Stimulated activated CD8-positive, alpha-beta memory T cell treated with anti-CD3 and anti-CD28 coated beads, Interleukin-4, amount 100 ng/mL, for 4 hours (primary cell): ENCODE measurements at regions not wholly inside any gene's neighbourhood (a gene's known extent, or its start where the extent isn't known, plus 50 kb on each side); places are given as distances from the start of the nearest gene placed in this dataset.

Experiments
- DNase-seq, 2 donors: peaks; one replicate each; pipeline ENCODE4 v3.0.0-alpha.2; 2020; ENCODE audit warnings: low read depth in 2 of 2, low spot score in 1 of 2

- no peak for DNase-seq
These were observed 186.2 kb downstream of the REEP3 start for GRCh38 chr10:63707254-63707910.

DNA sequence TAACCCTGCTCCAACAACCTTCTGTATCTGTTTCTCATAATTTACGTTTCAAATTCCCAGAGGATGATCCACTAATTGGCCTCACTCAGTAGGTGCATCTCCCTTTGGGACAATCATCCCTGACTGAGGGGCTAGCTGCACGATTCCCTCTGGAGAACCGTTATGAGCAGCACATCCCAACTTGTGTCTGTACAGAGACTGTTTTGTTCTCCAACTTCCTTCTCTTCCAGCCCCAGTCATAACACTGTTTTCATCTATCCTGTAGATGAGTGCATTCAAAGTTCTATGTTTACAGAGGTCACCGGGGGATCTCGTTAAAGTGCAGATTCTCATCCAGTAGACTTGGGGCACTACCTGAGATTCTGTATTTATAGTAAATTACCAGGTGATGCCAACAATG lies 187.2 kb downstream of the REEP3 start:
- DNase-seq: no peak

GRCh38 chr10:63710703-63711102 lies 189.5 kb downstream of the REEP3 start:
- DNase-seq: no peak

- DNase-seq: no peak
These were observed 190.2 kb downstream of the REEP3 start for GRCh38 chr10:63711361-63711760.

- DNase-seq: no peak
These were observed 190.9 kb downstream of the REEP3 start for GRCh38 chr10:63711867-63712716.

DNA sequence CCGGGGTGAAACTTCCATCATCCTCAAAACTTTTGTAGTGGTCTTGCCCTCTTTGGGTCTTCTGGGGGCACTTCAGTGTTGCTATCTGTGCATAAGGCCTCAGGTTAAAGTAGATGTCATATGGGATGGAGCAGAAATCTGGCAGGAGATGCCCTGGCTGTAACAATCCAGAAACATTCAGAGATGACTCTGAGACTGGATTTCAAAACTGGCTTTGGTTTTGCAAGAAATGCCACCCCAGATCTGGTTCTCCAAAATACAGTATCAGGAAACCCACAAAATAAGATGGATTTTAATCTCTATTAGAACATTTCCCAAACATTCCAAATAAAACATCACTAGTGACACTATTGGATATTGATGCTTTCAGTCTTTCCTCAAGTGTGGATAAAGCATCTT lies 191.5 kb downstream of the REEP3 start:
- no peak for DNase-seq

GRCh38 chr10:63713191-63714144 lies 192.3 kb downstream of the REEP3 start:
- DNase-seq: no peak

DNA sequence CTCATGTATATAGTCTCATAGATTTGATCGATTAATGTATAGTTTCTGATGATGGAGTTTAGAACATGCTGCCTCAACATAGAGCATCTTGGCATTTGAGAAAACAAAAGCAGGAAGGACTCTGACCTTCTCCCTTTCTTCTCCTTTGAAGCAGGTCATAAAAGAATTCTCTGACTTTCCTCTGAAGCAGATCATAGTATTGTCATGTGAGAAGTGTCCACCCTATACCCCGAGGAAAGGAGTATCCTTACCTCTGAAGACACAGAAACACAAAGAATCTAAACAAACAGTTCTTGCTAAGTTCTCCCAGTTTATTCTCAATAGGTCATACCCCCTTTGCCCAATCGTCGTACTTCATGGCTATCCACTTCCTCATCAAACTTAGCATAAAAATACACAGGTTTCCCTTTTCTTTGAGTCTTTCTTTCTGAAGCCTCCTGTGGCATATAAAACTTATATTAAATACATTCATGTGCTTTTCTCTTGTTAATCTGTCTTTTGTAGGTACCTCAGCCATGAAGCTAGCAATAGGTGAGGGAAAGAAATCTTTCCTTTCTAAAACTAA lies 194.9 kb downstream of the REEP3 start:
- no peak for DNase-seq

DNA sequence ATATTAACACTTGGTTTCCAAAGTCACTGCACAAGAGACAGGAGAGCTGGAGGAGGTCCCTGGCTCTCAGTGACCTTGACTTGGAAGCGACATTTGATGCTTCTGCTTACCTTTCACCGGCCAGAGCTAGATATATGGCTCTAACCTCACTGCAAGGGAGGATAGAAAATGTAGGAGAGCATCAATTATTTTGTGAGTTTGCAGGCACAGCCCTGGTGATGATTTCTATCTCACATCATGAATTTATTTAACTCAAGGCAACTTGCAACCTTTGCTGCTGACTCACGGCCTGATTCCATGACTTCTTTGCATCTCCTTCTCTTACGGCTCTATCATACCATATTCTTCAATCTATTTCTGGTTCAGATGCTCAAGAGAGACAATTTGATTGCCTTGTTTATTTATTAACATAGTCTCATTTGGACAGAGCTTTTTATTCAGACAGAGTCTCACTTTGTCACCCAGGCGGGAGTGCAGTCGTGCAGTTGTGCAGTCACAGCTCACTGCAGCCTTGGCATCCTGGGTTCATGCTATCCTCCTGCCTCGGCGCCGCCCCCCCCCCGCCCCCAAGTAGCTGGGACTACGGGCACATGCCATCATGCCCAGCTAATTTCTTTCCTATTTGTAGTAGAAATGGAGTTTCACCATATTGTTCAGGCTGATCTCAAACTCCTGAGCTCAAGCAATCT lies 196.0 kb downstream of the REEP3 start:
- DNase-seq: no peak

DNA sequence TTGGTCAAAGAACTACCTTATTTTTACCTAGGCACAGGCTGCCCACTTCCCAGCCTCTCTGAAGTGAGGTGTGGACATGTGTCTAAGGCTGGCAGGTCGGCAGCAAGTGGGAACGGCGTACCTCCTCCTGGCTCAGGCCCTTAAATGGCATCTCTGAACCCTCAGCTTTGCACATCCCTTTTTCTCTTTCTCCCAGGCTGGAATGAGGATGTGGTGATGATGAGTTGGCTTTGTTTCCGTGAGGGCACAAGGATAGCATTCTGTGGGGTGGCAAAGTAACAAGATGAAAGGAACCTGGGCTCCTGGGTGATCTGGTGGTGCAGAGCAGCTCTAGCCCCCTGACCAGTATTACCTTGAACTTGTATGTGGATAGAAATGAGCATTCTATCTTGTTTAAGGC lies 196.8 kb downstream of the REEP3 start:
- no peak for DNase-seq

DNA sequence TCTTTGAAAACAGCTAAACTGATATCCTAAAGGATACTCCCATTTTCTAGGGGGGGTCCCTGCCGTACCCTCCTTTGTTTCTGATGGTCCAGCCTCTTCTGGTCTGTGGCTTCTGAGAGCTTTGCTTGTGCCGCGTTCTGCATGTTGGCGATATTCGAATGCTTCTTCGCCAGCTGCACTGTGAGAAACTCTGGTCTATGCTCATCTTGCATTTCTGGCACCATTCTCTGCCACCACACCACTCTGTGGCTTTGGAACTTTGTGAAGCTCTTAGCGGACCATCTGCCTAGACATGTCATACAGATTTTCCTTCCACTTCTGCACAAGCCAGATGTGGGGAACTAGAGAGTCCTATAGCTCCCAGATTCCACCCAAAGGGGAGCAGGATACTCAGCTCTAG lies 197.2 kb downstream of the REEP3 start:
- no peak for DNase-seq

- no peak for DNase-seq
These were observed 198.1 kb downstream of the REEP3 start for GRCh38 chr10:63719226-63719856.

DNA sequence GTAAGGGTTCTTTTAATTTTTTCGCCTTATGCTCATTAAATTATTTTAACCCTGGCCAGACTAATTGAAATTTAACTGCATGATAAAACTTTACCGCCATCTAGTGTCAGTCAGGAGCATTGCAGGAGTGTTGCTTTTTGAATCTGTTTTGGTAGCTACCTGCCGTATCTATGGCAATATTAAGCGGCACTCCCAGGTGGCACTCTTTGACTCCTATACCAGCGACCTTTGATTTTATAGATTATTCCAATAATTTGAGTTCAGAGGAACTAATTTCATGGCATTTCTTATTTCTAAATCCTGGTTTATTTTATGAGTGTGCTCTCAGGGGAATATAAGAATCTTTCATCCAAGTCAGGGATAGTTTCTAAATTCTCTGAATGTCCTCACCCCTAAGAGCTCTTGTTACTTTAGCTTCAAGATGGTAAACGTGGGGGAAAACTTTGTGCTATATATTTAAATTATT lies 198.9 kb downstream of the REEP3 start:
- peak; percentile 7 to 16 for DNase-seq

- DNase-seq: no peak
These were observed 199.5 kb downstream of the REEP3 start for GRCh38 chr10:63720676-63721075.

DNA sequence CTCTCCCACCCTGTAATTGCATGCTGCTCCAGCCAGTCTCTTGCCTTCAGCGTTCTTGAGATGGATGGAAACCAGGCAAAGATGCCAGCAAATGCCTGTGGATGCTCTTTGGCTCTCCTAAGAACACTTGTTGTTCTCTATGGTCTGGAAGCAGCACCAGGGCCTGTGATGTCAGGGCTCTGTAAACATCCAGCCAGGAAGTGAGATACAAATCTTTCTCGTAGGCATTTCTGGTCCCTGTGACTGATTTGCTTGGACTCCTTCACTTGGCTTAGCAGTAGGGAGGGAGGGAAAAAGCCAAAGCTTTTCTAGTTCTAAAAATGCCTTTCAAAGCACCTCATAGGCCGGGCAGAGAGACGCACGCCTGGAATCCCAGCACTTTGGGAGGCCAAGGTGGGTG lies 201.3 kb downstream of the REEP3 start:
- DNase-seq: no peak

- DNase-seq: no peak
These were observed 202.1 kb downstream of the REEP3 start for GRCh38 chr10:63723320-63723719.

DNA sequence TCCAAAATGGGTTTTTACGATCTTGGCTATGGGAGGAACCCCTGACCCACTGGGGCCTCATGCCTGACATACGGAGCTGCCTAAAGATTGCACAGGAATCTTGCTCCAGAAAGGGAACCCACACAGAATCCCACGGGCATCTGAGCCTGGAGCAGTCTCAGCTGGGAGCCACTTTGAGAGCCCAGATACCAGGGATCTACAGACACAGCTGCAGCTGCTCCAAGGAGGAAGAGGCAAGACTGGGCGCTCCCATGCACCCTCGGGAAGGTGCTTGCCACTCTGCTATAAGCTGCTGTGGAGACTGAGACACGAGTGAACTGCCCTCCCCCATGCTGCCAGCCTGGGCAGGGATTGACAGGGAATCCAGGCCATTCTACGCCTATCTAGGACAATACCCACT lies 202.5 kb downstream of the REEP3 start:
- no peak for DNase-seq

- DNase-seq: no peak
These were observed 203.7 kb downstream of the REEP3 start for GRCh38 chr10:63724922-63725321.

DNA sequence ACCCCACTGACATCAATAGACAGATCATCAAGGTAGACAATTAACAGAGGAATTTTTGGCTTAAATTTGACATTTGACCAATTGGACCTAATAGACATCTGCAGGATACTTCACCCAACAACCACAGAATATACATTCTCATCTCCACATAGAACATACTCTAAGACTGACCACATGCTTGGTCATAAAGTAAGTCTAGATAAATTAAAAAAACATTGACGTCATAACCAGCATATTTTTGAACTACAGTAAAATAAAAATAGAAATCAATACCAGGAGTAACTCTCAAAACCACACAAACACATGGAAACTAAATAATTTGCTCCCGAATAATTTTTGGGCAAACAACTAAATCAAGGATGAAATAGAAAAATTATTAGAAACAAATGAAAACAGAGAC lies 205.7 kb downstream of the REEP3 start:
- no peak for DNase-seq

DNA sequence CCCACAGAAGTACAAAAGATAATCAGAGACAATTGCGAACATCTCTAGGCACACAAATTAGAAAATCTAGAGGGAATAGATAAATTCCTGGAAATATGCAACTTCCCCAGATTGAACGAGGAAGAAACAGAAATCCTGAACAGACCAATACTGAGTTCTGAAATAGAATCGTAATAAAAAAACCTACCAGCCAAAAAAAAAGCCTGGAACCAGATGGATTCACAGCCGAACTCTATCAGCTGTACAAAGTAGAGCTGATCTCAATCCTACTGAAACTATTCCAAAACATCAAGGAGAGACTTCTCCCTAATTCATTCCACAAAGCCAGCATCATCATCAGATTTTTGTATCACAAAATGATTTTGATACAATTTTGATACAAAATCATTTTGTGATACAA lies 206.4 kb downstream of the REEP3 start:
- DNase-seq: no peak
